HFFc6 (cell line): ENCODE measurements at regions not wholly inside any gene's neighbourhood (a gene's known extent, or its start where the extent isn't known, plus 50 kb on each side); places are given as distances from the start of the nearest gene placed in this dataset.

ENCODE experiments used
- DNase-seq: peaks from one replicate; pipeline ENCODE4 v3.0.0-alpha.2; 2018
- H3K27ac Mint-ChIP-seq: 2 replicates; pipeline ENCODE4 v1.8.0; 2020; ENCODE audit warnings: mild to moderate bottlenecking, mixed read lengths
- H3K27me3 Mint-ChIP-seq: 2 replicates; pipeline ENCODE4 v1.8.0; 2021; ENCODE audit warnings: mild to moderate bottlenecking, moderate library complexity, mixed read lengths; ENCODE audit not compliant: insufficient read depth
- H3K36me3 Mint-ChIP-seq: 2 replicates; pipeline ENCODE4 v1.8.0; 2021; ENCODE audit warnings: low read depth, mixed read lengths
- H3K4me1 Mint-ChIP-seq: 2 replicates; pipeline ENCODE4 v1.8.0; 2020; ENCODE audit warnings: low read depth, mixed read lengths
- H3K4me3 Mint-ChIP-seq: 2 replicates; pipeline ENCODE4 v1.8.0; 2020; ENCODE audit warnings: mild to moderate bottlenecking, moderate library complexity, mixed read lengths
- H3K9me3 Mint-ChIP-seq: 2 replicates; pipeline ENCODE4 v1.8.0; 2020; ENCODE audit warnings: mild to moderate bottlenecking, mixed read lengths
- CTCF ChIP-seq: fragments of 200-600 bp; sonication (generic); IDR thresholded peaks from 2 replicates; pipeline ENCODE4 v1.5.0; 2021; ENCODE audit warnings: antibody characterized with exemption, mild to moderate bottlenecking

GRCh38 chr6:159642995-159643394, 50.0 kb downstream of the SOD2 start:
- Mint-ChIP-seq H3K36me3 (no peaks in the 10 kb centered on the region), H3K27me3 (no peaks in the 10 kb centered on the region; the same call in none of the 2 replicates), H3K9me3 (no peaks in the 10 kb centered on the region), H3K4me1 (peaks cover 23% of the 10 kb centered on the region; the same call in 1 of the 2 replicates), H3K4me3 (no peak overlapping the region), H3K27ac (no peak overlapping the region)
- DNase-seq: no peak
- no peak for TF ChIP-seq CTCF

GRCh38 chr6:159642481-159642880, 50.6 kb downstream of the SOD2 start:
- H3K27me3 Mint-ChIP-seq: no peaks in the 10 kb centered on the region; the same call in none of the 2 replicates
- H3K4me3 Mint-ChIP-seq: no peak overlapping the region
- TF ChIP-seq CTCF: no peak
- peaks cover 23% of the 10 kb centered on the region; the same call in 1 of the 2 replicates for H3K4me1 Mint-ChIP-seq
- H3K9me3 Mint-ChIP-seq: no peaks in the 10 kb centered on the region
- H3K36me3 Mint-ChIP-seq: no peaks in the 10 kb centered on the region
- no peak for DNase-seq
- no peak overlapping the region for H3K27ac Mint-ChIP-seq

- H3K36me3 Mint-ChIP-seq: no peaks in the 10 kb centered on the region
- no peaks in the 10 kb centered on the region for H3K9me3 Mint-ChIP-seq
- no peak for TF ChIP-seq CTCF
- H3K27me3 Mint-ChIP-seq: no peaks in the 10 kb centered on the region; the same call in none of the 2 replicates
- peaks cover 12% of the 10 kb centered on the region; the same call in 1 of the 2 replicates for H3K4me1 Mint-ChIP-seq
- no peak overlapping the region for H3K27ac Mint-ChIP-seq
- no peak overlapping the region for H3K4me3 Mint-ChIP-seq
- DNase-seq: no peak
Measured at GRCh38 chr6:159640722-159641482, 52.1 kb downstream of the SOD2 start.

GRCh38 chr6:159640322-159640721, 52.7 kb downstream of the SOD2 start:
- no peaks in the 10 kb centered on the region for H3K9me3 Mint-ChIP-seq
- H3K4me1 Mint-ChIP-seq: peaks cover 7% of the 10 kb centered on the region; the same call in 1 of the 2 replicates
- H3K27ac Mint-ChIP-seq: no peak overlapping the region
- no peak for TF ChIP-seq CTCF
- no peak for DNase-seq
- H3K27me3 Mint-ChIP-seq: no peaks in the 10 kb centered on the region; the same call in none of the 2 replicates
- no peak overlapping the region for H3K4me3 Mint-ChIP-seq
- no peaks in the 10 kb centered on the region for H3K36me3 Mint-ChIP-seq

GRCh38 chr6:159639721-159640120, 53.3 kb downstream of the SOD2 start:
- no peaks in the 10 kb centered on the region for H3K9me3 Mint-ChIP-seq
- no peak for DNase-seq
- TF ChIP-seq CTCF: no peak
- peaks cover 7% of the 10 kb centered on the region; the same call in 1 of the 2 replicates for H3K4me1 Mint-ChIP-seq
- no peaks in the 10 kb centered on the region for H3K36me3 Mint-ChIP-seq
- no peaks in the 10 kb centered on the region; the same call in none of the 2 replicates for H3K27me3 Mint-ChIP-seq
- no peak overlapping the region for H3K4me3 Mint-ChIP-seq
- no peak overlapping the region for H3K27ac Mint-ChIP-seq
